HCT116 (cell line): ENCODE measurements at regions not wholly inside any gene's neighbourhood (a gene's known extent, or its start where the extent isn't known, plus 50 kb on each side); places are given as distances from the start of the nearest gene placed in this dataset.

ENCODE experiments used
- ATAC-seq: fragments of 200-7000 bp; cut with Tn5 transposase; 2 replicates; pipeline ENCODE4 v1.9.1; 2020; ENCODE audit warnings: mild to moderate bottlenecking, moderate library complexity
- BruUV-seq: library from RNA; stranded (reverse); fragments of 400-500 nt; replicated peaks from 2 replicates; lab custom pipeline; 2021; lab: Mats Ljungman, UMichigan
- CTCF ChIA-PET: fragments of 300-600 bp; sonication (Branson Sonifier 250); formaldehyde crosslinking; loops from one replicate; lab custom pipeline; 2021; ENCODE audit warnings: antibody characterized with exemption; lab: Charles Lee
- POLR2A ChIA-PET: fragments of 300-600, 350-600 bp; sonication (Branson Sonifier 250); formaldehyde crosslinking; loops from one replicate; lab custom pipeline; 2021; ENCODE audit warnings: antibody characterized with exemption; lab: Charles Lee
- RAD21 ChIA-PET, 2 experiments: fragments of 300-600 bp; sonication (Branson Sonifier 250); formaldehyde crosslinking; loops; one replicate each; lab custom pipeline; 2023; ENCODE audit warnings: low total read pairs in 2 of 2; ENCODE audit not compliant: uncharacterized antibody in 2 of 2, unreplicated experiment in 2 of 2, low non-redundant PET in 1 of 2; lab: Charles Lee
- DNase-seq: peaks from one replicate; pipeline ENCODE4 v3.0.0-alpha.2; 2010; ENCODE audit warnings: low read depth, low spot score
- H2AFZ ChIP-seq: fragments of 200-600 bp; shearing (Covaris generic), sonication (generic); 2 replicates; pipeline ENCODE4 v1.6.1; 2017; ENCODE audit warnings: low read depth, mixed run types, mixed read lengths, antibody characterized with exemption, low read length; ENCODE audit not compliant: poor library complexity, severe bottlenecking
- H3K27ac ChIP-seq: 2 replicates; pipeline ENCODE4 v1.5.1; 2012; ENCODE audit warnings: low read depth, low read length
- H3K27me3 ChIP-seq: fragments of 200-600 bp; sonication (generic); 2 replicates; pipeline ENCODE4 v1.6.1; 2016; ENCODE audit warnings: mixed run types, low read length, mixed read lengths; ENCODE audit not compliant: insufficient read depth
- H3K36me3 ChIP-seq, 2 experiments: fragments of 200-500 bp in 1 of 2; fragments of 200-600 bp in 1 of 2; sonication (Bioruptor generic) in 1 of 2; sonication (generic) in 1 of 2; 2 replicates each; pipeline versions ENCODE4 v1.5.1 to v1.6.1; 2014 to 2016; ENCODE audit warnings: low read length in 2 of 2, inconsistent platforms in 1 of 2, mixed read lengths in 1 of 2, mixed run types in 1 of 2; ENCODE audit not compliant: insufficient read depth in 2 of 2, control insufficient read depth in 1 of 2
- H3K4me1 ChIP-seq, 2 experiments: fragments of 200-600 bp in 1 of 2; sonication (generic) in 1 of 2; 2 replicates each; pipeline versions ENCODE4 v1.5.1 to v1.6.1; 2012 to 2017; ENCODE audit warnings: low read length in 2 of 2, inconsistent platforms in 1 of 2, mild to moderate bottlenecking in 1 of 2, mixed read lengths in 1 of 2, mixed run types in 1 of 2, moderate library complexity in 1 of 2; ENCODE audit not compliant: insufficient read depth in 2 of 2, control insufficient read depth in 1 of 2
- H3K4me2 ChIP-seq: fragments of 200-600 bp; sonication (generic); 2 replicates; pipeline ENCODE4 v1.6.1; 2017; ENCODE audit warnings: mixed run types, low read length, mixed read lengths
- H3K4me3 ChIP-seq, 2 experiments: fragments of 200-600 bp in 1 of 2; sonication (generic) in 1 of 2; replicated peaks in 1 of 2; 2 replicates each; pipeline ENCODE4 v1.5.1; 2011 to 2016; ENCODE audit warnings: low read length in 2 of 2, control low read depth in 1 of 2, low read depth in 1 of 2, mild to moderate bottlenecking in 1 of 2, mixed read lengths in 1 of 2, mixed run types in 1 of 2
- H3K79me2 ChIP-seq: fragments of 200-600 bp; sonication (generic); 2 replicates; pipeline ENCODE4 v1.6.1; 2017; ENCODE audit warnings: mild to moderate bottlenecking, mixed run types, low read length, moderate library complexity, mixed read lengths; ENCODE audit not compliant: insufficient read depth
- H3K9ac ChIP-seq: fragments of 200-600 bp; sonication (generic); 2 replicates; pipeline ENCODE4 v1.6.1; 2016; ENCODE audit warnings: low read length, mixed read lengths
- H3K9me2 ChIP-seq: fragments of 200-600 bp; sonication (generic), shearing (Covaris generic); 2 replicates; pipeline ENCODE4 v1.6.1; 2017; ENCODE audit warnings: mixed run types, mild to moderate bottlenecking, moderate library complexity; ENCODE audit not compliant: insufficient read depth
- H3K9me3 ChIP-seq, 2 experiments: fragments of 200-500 bp in 1 of 2; fragments of 200-600 bp in 1 of 2; sonication (Bioruptor generic) in 1 of 2; sonication (generic) in 1 of 2; 2 replicates each; pipeline ENCODE4 v1.6.1; 2014 to 2017; ENCODE audit warnings: low read length in 2 of 2, mixed read lengths in 2 of 2, inconsistent platforms in 1 of 2, low read depth in 1 of 2, mild to moderate bottlenecking in 1 of 2, mixed run types in 1 of 2, moderate library complexity in 1 of 2; ENCODE audit not compliant: control insufficient read depth in 1 of 2, insufficient read depth in 1 of 2
- H4K20me1 ChIP-seq: fragments of 200-600 bp; sonication (generic), shearing (Covaris generic); 2 replicates; pipeline ENCODE4 v1.6.1; 2017; ENCODE audit warnings: mixed run types, mild to moderate bottlenecking, moderate library complexity; ENCODE audit not compliant: insufficient read depth
- EGR1 ChIP-seq: IDR thresholded peaks from 2 replicates; pipeline ENCODE4 v1.6.1; 2012; ENCODE audit warnings: low read depth
- ELF1 ChIP-seq: IDR thresholded peaks from 2 replicates; pipeline ENCODE4 v1.6.1; 2012; ENCODE audit warnings: low read depth, borderline replicate concordance
- EZH2 ChIP-seq: fragments of 200-600 bp; sonication (generic); IDR thresholded peaks from 2 replicates; pipeline ENCODE4 v1.6.1; 2017; ENCODE audit warnings: antibody characterized with exemption, mixed run types
- FOSL1 ChIP-seq: IDR thresholded peaks from 2 replicates; pipeline ENCODE4 v1.6.1; 2012; ENCODE audit warnings: low read depth
- JUND ChIP-seq: IDR thresholded peaks from 2 replicates; pipeline ENCODE4 v1.6.1; 2012
- POLR2A ChIP-seq: IDR thresholded peaks from 2 replicates; pipeline ENCODE4 v1.7.0; 2011; ENCODE audit warnings: borderline replicate concordance; ENCODE audit not compliant: insufficient read depth, insufficient read length; ENCODE audit errors: extremely low read depth
- POLR2AphosphoS5 ChIP-seq: IDR thresholded peaks from 2 replicates; pipeline ENCODE4 v1.6.1; 2011; ENCODE audit warnings: mild to moderate bottlenecking, low read depth, low read length, moderate library complexity
- RAD21 ChIP-seq: IDR thresholded peaks from 2 replicates; pipeline ENCODE4 v1.6.1; 2012; ENCODE audit warnings: low read depth, mild to moderate bottlenecking
- SIN3A ChIP-seq: IDR thresholded peaks from 2 replicates; pipeline ENCODE4 v1.6.1; 2012; ENCODE audit warnings: low read depth
- SP1 ChIP-seq: IDR thresholded peaks from 2 replicates; pipeline ENCODE4 v1.6.1; 2012; ENCODE audit warnings: low read depth
- SRF ChIP-seq: IDR thresholded peaks from 2 replicates; pipeline ENCODE4 v1.6.1; 2012; ENCODE audit warnings: low read depth
- TCF7L2 ChIP-seq: IDR thresholded peaks from 2 replicates; pipeline ENCODE4 v1.7.0; 2011; ENCODE audit warnings: borderline replicate concordance, inconsistent platforms; ENCODE audit not compliant: insufficient read depth, insufficient read length; ENCODE audit errors: extremely low read depth
- YY1 ChIP-seq: IDR thresholded peaks from 2 replicates; pipeline ENCODE4 v1.6.1; 2011; ENCODE audit warnings: low read length, low read depth, moderate library complexity, mild to moderate bottlenecking; ENCODE audit not compliant: insufficient replicate concordance; ENCODE audit errors: extremely low read depth
- ZFX ChIP-seq: fragments of 450-650 bp; IDR thresholded peaks from 2 replicates; pipeline ENCODE4 v1.6.1; 2017
- ZNF274 ChIP-seq: fragments of 200-500 bp; sonication (Bioruptor generic); IDR thresholded peaks from 2 replicates; pipeline ENCODE4 v1.6.1; 2014; ENCODE audit warnings: mild to moderate bottlenecking, low read depth, low read length, inconsistent platforms
- intact Hi-C: fragments of 100-400 bp; cut with micrococcal nuclease; formaldehyde crosslinking; loops from 2 replicates; pipeline ENCODE4 v1.10.0; 2022
- TF ChIP-seq, protein P1 (sequence below): IDR thresholded peaks from 2 replicates; pipeline ENCODE4 v1.6.1; 2012
- TF ChIP-seq, protein P2 (sequence below): IDR thresholded peaks from 2 replicates; pipeline ENCODE4 v1.6.1; 2012; ENCODE audit warnings: low read depth
- TF ChIP-seq, protein P3 (sequence below): IDR thresholded peaks from 2 replicates; pipeline ENCODE4 v1.6.1; 2011; ENCODE audit warnings: mild to moderate bottlenecking, low read length, moderate library complexity; ENCODE audit not compliant: insufficient replicate concordance; ENCODE audit errors: extremely low read depth
- TF ChIP-seq, protein P4 (sequence below), 3 experiments: fragments of 200-600 bp in 1 of 3; sonication (generic) in 1 of 3; IDR thresholded peaks in 2 of 3; conservative IDR thresholded peaks in 1 of 3; 2 replicates each; pipeline ENCODE4 v1.5.1; 2012 to 2017; ENCODE audit warnings: low read depth in 2 of 3, low read length in 2 of 3, antibody characterized with exemption in 1 of 3, borderline replicate concordance in 1 of 3, control low read depth in 1 of 3, mild to moderate bottlenecking in 1 of 3, mixed read lengths in 1 of 3, mixed run types in 1 of 3, moderate library complexity in 1 of 3; ENCODE audit not compliant: insufficient read depth in 1 of 3

DNA sequence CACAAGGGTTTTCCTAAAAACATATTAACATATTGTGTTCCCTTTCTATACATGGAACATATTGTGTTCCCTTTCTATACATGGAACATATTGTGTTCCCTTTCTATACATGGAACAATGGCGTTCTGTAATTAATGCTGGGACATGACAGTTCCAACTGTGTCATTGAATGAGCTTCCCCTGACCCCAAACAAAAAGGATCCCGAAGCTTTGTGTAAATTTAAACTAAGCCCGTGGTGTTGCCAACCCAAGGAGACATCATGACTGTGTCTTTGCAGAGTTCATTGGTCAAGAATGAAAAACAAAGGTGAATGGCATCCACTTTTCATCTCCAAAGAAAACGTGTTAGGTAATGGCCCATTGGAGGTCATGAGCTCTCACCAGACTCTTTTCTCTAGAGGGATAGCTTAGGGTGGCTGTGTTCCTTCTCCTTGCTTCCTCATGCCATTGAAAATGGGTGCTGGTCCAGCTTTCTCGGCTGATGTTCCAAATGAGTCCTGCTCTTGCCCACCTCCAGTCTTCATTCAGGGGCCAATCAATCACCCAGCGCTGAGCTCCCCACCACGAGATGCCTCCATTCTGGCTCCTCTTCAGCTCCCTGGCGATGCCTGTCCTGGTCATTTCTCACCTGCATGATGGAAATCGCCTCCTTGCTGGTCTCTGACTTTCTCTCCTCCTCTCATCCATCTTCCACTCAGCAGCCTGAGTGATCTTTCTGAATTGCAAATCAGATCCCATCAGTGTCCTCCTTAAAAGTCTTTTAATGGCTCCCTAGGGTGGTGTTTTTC is 156.1 kb downstream of the VRK1 start:
- Histone ChIP-seq H3K9me2 (no peaks in the 10 kb centered on the region), H3K4me3 (no peak overlapping the region), H4K20me1 (no peaks in the 10 kb centered on the region), H3K36me3 (no peaks in the 10 kb centered on the region), H3K27ac (no peak overlapping the region), H3K9ac (no peak overlapping the region), H3K4me2 (no peak overlapping the region), H2AFZ (no peak overlapping the region), H3K4me1 (peaks cover 0 to 4% of the 10 kb centered on the region in 2 experiments; a peak in 1 of 4 replicates), H3K27me3 (no peaks in the 10 kb centered on the region), H3K79me2 (no peaks in the 10 kb centered on the region), H3K9me3 (no peaks in the 10 kb centered on the region)
- ChIA-PET CTCF (no interaction called here), RAD21 (no interaction called here), POLR2A (no interaction called here)
- DNase-seq (no peak), ATAC-seq (no peak)
- TF ChIP-seq, protein P1, sequence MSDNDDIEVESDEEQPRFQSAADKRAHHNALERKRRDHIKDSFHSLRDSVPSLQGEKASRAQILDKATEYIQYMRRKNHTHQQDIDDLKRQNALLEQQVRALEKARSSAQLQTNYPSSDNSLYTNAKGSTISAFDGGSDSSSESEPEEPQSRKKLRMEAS = no peak
- TF ChIP-seq TCF7L2 = no peak
- TF ChIP-seq POLR2A = no peak
- no peak for TF ChIP-seq EGR1
- TF ChIP-seq, protein P2, sequence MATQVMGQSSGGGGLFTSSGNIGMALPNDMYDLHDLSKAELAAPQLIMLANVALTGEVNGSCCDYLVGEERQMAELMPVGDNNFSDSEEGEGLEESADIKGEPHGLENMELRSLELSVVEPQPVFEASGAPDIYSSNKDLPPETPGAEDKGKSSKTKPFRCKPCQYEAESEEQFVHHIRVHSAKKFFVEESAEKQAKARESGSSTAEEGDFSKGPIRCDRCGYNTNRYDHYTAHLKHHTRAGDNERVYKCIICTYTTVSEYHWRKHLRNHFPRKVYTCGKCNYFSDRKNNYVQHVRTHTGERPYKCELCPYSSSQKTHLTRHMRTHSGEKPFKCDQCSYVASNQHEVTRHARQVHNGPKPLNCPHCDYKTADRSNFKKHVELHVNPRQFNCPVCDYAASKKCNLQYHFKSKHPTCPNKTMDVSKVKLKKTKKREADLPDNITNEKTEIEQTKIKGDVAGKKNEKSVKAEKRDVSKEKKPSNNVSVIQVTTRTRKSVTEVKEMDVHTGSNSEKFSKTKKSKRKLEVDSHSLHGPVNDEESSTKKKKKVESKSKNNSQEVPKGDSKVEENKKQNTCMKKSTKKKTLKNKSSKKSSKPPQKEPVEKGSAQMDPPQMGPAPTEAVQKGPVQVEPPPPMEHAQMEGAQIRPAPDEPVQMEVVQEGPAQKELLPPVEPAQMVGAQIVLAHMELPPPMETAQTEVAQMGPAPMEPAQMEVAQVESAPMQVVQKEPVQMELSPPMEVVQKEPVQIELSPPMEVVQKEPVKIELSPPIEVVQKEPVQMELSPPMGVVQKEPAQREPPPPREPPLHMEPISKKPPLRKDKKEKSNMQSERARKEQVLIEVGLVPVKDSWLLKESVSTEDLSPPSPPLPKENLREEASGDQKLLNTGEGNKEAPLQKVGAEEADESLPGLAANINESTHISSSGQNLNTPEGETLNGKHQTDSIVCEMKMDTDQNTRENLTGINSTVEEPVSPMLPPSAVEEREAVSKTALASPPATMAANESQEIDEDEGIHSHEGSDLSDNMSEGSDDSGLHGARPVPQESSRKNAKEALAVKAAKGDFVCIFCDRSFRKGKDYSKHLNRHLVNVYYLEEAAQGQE = no peak
- no peak for TF ChIP-seq SIN3A
- TF ChIP-seq, protein P3, sequence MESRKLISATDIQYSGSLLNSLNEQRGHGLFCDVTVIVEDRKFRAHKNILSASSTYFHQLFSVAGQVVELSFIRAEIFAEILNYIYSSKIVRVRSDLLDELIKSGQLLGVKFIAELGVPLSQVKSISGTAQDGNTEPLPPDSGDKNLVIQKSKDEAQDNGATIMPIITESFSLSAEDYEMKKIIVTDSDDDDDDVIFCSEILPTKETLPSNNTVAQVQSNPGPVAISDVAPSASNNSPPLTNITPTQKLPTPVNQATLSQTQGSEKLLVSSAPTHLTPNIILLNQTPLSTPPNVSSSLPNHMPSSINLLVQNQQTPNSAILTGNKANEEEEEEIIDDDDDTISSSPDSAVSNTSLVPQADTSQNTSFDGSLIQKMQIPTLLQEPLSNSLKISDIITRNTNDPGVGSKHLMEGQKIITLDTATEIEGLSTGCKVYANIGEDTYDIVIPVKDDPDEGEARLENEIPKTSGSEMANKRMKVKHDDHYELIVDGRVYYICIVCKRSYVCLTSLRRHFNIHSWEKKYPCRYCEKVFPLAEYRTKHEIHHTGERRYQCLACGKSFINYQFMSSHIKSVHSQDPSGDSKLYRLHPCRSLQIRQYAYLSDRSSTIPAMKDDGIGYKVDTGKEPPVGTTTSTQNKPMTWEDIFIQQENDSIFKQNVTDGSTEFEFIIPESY = no peak
- no peak for TF ChIP-seq SP1
- no peak for TF ChIP-seq FOSL1
- no peak for TF ChIP-seq YY1
- no peak for TF ChIP-seq EZH2
- no peak for TF ChIP-seq ZFX
- no peak for TF ChIP-seq POLR2AphosphoS5
- no peak for TF ChIP-seq JUND
- no peak for TF ChIP-seq SRF
- TF ChIP-seq ZNF274 = no peak
- TF ChIP-seq, protein P4, sequence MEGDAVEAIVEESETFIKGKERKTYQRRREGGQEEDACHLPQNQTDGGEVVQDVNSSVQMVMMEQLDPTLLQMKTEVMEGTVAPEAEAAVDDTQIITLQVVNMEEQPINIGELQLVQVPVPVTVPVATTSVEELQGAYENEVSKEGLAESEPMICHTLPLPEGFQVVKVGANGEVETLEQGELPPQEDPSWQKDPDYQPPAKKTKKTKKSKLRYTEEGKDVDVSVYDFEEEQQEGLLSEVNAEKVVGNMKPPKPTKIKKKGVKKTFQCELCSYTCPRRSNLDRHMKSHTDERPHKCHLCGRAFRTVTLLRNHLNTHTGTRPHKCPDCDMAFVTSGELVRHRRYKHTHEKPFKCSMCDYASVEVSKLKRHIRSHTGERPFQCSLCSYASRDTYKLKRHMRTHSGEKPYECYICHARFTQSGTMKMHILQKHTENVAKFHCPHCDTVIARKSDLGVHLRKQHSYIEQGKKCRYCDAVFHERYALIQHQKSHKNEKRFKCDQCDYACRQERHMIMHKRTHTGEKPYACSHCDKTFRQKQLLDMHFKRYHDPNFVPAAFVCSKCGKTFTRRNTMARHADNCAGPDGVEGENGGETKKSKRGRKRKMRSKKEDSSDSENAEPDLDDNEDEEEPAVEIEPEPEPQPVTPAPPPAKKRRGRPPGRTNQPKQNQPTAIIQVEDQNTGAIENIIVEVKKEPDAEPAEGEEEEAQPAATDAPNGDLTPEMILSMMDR (IDR thresholded peaks at IDR 0.05 in 2 of 3, conservative IDR thresholded peaks at IDR 0.05 in 1 of 3; ENCODE audit: borderline replicate concordance in 1 of 3, insufficient read depth in 1 of 3, low read depth in 2 of 3, low read length in 2 of 3) = no peak
- no peak for TF ChIP-seq RAD21
- no peak for TF ChIP-seq ELF1
- no TSS peak for BruUV-seq
- intact Hi-C loops = no loop called here
